H1 (cell line): ENCODE measurements at regions not wholly inside any gene's neighbourhood (a gene's known extent, or its start where the extent isn't known, plus 50 kb on each side); places are given as distances from the start of the nearest gene placed in this dataset.

ENCODE experiments used
- CTCF ChIP-seq, 3 experiments: IDR thresholded peaks; 1 replicate in 2 of 3; 2 replicates in 1 of 3; pipeline versions ENCODE4 v1.5.1 to v1.6.1; 2011; ENCODE audit warnings: low read length in 3 of 3, mild to moderate bottlenecking in 3 of 3, inconsistent platforms in 2 of 3, low read depth in 1 of 3, moderate library complexity in 1 of 3; ENCODE audit not compliant: insufficient read depth in 1 of 3; ENCODE audit errors: control extremely low read depth in 1 of 3
- EGR1 ChIP-seq: IDR thresholded peaks from 2 replicates; pipeline ENCODE4 v1.6.1; 2011; ENCODE audit warnings: low read depth, low read length, borderline replicate concordance
- EP300 ChIP-seq, 2 experiments: IDR thresholded peaks; 1 replicate in 1 of 2; 2 replicates in 1 of 2; pipeline ENCODE4 v1.6.1; 2011 to 2012; ENCODE audit warnings: low read depth in 2 of 2, low read length in 2 of 2, mild to moderate bottlenecking in 2 of 2, borderline replicate concordance in 1 of 2, inconsistent platforms in 1 of 2, moderate library complexity in 1 of 2
- EZH2 ChIP-seq: fragments of 200-600 bp; sonication (generic); IDR thresholded peaks from 2 replicates; pipeline ENCODE4 v1.7.1; 2012; ENCODE audit warnings: low read depth, mild to moderate bottlenecking, moderate library complexity, low read length, inconsistent platforms; ENCODE audit not compliant: severe bottlenecking
- JUN ChIP-seq: IDR thresholded peaks from 2 replicates; pipeline ENCODE4 v1.6.1; 2011; ENCODE audit warnings: low read depth, mild to moderate bottlenecking, improper control_type of control experiment, low read length
- JUND ChIP-seq: IDR thresholded peaks from 2 replicates; pipeline ENCODE4 v1.6.1; 2011; ENCODE audit warnings: mild to moderate bottlenecking, improper control_type of control experiment, low read length
- POLR2A ChIP-seq, 2 experiments: IDR thresholded peaks; 1 replicate in 1 of 2; 2 replicates in 1 of 2; pipeline ENCODE4 v1.6.1; 2011; ENCODE audit warnings: low read depth in 2 of 2, low read length in 2 of 2, mild to moderate bottlenecking in 2 of 2; ENCODE audit errors: control extremely low read depth in 1 of 2
- TAF7 ChIP-seq: optimal IDR thresholded peaks from 2 replicates; pipeline ENCODE3; 2011; ENCODE audit warnings: low read depth, mild to moderate bottlenecking, inconsistent platforms, low read length, moderate library complexity, borderline replicate concordance
- TBP ChIP-seq: IDR thresholded peaks from 2 replicates; pipeline ENCODE4 v1.6.1; 2011; ENCODE audit warnings: low read depth, low read length, improper control_type of control experiment
- YY1 ChIP-seq: IDR thresholded peaks from 2 replicates; pipeline ENCODE4 v1.6.1; 2011; ENCODE audit warnings: low read depth, mild to moderate bottlenecking, low read length

DNA sequence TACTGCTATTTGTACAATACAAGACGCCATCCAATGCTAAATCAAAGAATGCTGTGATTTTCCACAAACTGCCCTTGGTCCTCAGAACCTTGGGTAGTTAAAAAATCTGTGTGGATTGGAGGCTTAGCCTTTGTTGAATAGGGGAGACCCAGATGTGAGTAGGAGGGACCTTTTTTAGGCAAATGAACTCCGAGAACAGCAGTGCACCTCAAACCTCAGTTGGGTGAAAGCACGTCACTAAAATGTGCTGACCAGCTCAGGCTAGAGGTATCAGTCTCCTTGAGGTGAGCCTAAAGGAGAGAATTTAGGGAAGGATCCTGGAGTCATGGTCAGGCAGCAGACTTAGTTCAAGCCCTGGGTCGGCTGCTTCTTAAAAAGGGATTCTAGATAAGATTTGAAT, 200.7 kb downstream of the SOX2 start:
- TF ChIP-seq CTCF (IDR thresholded peaks at IDR 0.05; ENCODE audit: control extremely low read depth in 1 of 3, insufficient read depth in 1 of 3, low read depth in 1 of 3, low read length in 3 of 3) = no peak
- no peak for TF ChIP-seq JUND
- TF ChIP-seq YY1 = no peak
- no peak for TF ChIP-seq TBP
- TF ChIP-seq EGR1 = no peak
- no peak for TF ChIP-seq POLR2A (IDR thresholded peaks at IDR 0.05; ENCODE audit: control extremely low read depth in 1 of 2, low read depth in 2 of 2, low read length in 2 of 2)
- no peak for TF ChIP-seq EZH2
- TF ChIP-seq JUN = no peak
- no peak for TF ChIP-seq EP300 (IDR thresholded peaks at IDR 0.05; ENCODE audit: borderline replicate concordance in 1 of 2, low read depth in 2 of 2, low read length in 2 of 2)
- TF ChIP-seq TAF7 = no peak
